ENCODE measurements at regions not wholly inside any gene's neighbourhood (a gene's known extent, or its start where the extent isn't known, plus 50 kb on each side); places are given as distances from the start of the nearest gene placed in this dataset.

DNA sequence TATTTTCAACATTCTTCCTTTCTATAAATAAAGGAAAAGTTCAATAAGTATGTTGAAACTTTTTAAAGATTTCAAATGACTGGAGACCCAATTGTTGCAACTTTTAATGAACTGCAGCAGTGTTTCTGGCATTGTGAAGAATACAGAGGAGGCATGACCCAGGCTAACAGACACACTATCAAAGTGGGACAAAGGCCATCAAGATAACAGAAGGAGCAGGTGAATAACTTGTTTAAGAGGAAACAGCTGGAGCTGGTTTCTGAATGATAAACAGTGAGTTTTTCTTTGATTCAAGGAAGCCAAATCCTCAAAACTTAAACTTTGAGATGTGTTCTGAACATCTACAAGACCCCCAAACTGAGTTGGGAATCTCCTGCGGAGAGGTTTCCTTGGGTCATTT lies 734.6 kb downstream of the TLR4 start:
- Histone ChIP-seq H3K4me1 (ENCODE audit: insufficient read depth, low read length, poor library complexity, severe bottlenecking) (no peaks in the 10 kb centered on the region), H3K27me3 (ENCODE audit: insufficient read depth, low read length, poor library complexity, severe bottlenecking) (no peaks in the 10 kb centered on the region), H4K20me1 (ENCODE audit: insufficient read depth, low read length, poor library complexity, severe bottlenecking) (no peaks in the 10 kb centered on the region), H3K9me3 (ENCODE audit: insufficient read depth, low read depth, low read length) (no peaks in the 10 kb centered on the region), H2AFZ (ENCODE audit: low read length) (no peak overlapping the region), H3K4me3 (ENCODE audit: low read length, poor library complexity, severe bottlenecking) (no peak overlapping the region), H3K4me2 (ENCODE audit: low read depth, low read length, poor library complexity, severe bottlenecking) (no peak overlapping the region), H3K79me2 (ENCODE audit: insufficient read depth, low read length) (no peaks in the 10 kb centered on the region), H3K9me2 (replicated peaks; ENCODE audit: low read depth, low read length) (no peaks in the 10 kb centered on the region), H3K9ac (ENCODE audit: low read depth, low read length, poor library complexity, severe bottlenecking) (no peak overlapping the region), H3F3A (ENCODE audit: low read depth) (no peaks in the 10 kb centered on the region), H3K36me3 (ENCODE audit: insufficient read depth, low read length) (no peaks in the 10 kb centered on the region)
- TF ChIP-seq, protein P1, sequence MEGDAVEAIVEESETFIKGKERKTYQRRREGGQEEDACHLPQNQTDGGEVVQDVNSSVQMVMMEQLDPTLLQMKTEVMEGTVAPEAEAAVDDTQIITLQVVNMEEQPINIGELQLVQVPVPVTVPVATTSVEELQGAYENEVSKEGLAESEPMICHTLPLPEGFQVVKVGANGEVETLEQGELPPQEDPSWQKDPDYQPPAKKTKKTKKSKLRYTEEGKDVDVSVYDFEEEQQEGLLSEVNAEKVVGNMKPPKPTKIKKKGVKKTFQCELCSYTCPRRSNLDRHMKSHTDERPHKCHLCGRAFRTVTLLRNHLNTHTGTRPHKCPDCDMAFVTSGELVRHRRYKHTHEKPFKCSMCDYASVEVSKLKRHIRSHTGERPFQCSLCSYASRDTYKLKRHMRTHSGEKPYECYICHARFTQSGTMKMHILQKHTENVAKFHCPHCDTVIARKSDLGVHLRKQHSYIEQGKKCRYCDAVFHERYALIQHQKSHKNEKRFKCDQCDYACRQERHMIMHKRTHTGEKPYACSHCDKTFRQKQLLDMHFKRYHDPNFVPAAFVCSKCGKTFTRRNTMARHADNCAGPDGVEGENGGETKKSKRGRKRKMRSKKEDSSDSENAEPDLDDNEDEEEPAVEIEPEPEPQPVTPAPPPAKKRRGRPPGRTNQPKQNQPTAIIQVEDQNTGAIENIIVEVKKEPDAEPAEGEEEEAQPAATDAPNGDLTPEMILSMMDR (conservative IDR thresholded peaks at IDR 0.05; ENCODE audit: low read length) = no peak
- TF ChIP-seq EZH2phosphoT487 (IDR thresholded peaks at IDR 0.05; ENCODE audit: borderline replicate concordance) = no peak

DNA sequence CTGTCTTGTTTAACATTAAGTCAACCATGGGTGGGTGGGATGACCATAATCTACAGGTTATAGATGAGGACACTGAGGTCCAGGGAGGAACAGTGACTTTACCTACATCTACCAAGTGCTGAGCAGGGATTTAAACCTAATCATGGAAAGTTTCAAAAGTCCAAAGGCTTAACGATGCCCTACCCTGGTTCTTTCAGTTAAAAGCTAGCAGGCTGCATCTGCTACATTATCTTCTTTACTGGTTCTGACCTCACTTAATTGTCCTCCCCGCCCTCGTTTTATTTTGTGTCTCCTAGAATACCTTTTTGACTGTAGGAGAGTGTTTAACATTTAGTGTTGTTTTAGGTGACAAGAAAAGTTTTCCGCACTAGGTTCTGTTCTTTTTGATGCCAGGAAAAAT lies 735.2 kb downstream of the TLR4 start:
- H3F3A ChIP-seq (ENCODE audit: low read depth) = no peaks in the 10 kb centered on the region
- no peaks in the 10 kb centered on the region for H4K20me1 ChIP-seq (ENCODE audit: insufficient read depth, low read length, poor library complexity, severe bottlenecking)
- no peak overlapping the region for H3K4me3 ChIP-seq (ENCODE audit: low read length, poor library complexity, severe bottlenecking)
- H3K9ac ChIP-seq (ENCODE audit: low read depth, low read length, poor library complexity, severe bottlenecking) = no peak overlapping the region
- H3K79me2 ChIP-seq (ENCODE audit: insufficient read depth, low read length) = no peaks in the 10 kb centered on the region
- no peaks in the 10 kb centered on the region for H3K9me2 ChIP-seq (replicated peaks; ENCODE audit: low read depth, low read length)
- H3K4me1 ChIP-seq (ENCODE audit: insufficient read depth, low read length, poor library complexity, severe bottlenecking) = no peaks in the 10 kb centered on the region
- no peaks in the 10 kb centered on the region for H3K36me3 ChIP-seq (ENCODE audit: insufficient read depth, low read length)
- no peaks in the 10 kb centered on the region for H3K27me3 ChIP-seq (ENCODE audit: insufficient read depth, low read length, poor library complexity, severe bottlenecking)
- no peak for TF ChIP-seq EZH2phosphoT487 (IDR thresholded peaks at IDR 0.05; ENCODE audit: borderline replicate concordance)
- TF ChIP-seq, protein P1 (conservative IDR thresholded peaks at IDR 0.05; ENCODE audit: low read length) = no peak
- H2AFZ ChIP-seq (ENCODE audit: low read length) = no peak overlapping the region
- no peak overlapping the region for H3K4me2 ChIP-seq (ENCODE audit: low read depth, low read length, poor library complexity, severe bottlenecking)
- no peaks in the 10 kb centered on the region for H3K9me3 ChIP-seq (ENCODE audit: insufficient read depth, low read depth, low read length)

DNA sequence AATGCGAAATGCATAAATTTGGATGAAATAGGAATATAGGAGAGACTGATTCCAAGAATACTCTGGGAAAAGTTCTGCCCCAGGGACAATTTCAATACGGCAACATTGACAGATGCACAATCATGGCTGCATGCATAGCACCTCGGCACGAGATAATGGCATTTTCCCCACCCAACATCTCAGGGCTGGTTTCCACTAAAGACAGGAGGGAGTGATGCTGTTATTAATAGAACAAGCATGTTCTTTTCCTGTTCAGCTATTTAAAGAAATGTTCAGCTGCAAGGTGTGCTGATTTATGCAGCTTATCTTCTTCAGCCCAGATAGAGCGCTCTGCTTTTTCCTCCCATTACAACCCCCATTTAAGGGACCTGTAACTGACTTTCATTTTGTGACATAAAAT lies 740.2 kb downstream of the TLR4 start:
- H3K27me3 ChIP-seq (ENCODE audit: insufficient read depth, low read length, poor library complexity, severe bottlenecking) = no peaks in the 10 kb centered on the region
- no peaks in the 10 kb centered on the region for H3K9me2 ChIP-seq (replicated peaks; ENCODE audit: low read depth, low read length)
- H3K4me1 ChIP-seq (ENCODE audit: insufficient read depth, low read length, poor library complexity, severe bottlenecking) = no peaks in the 10 kb centered on the region
- H3F3A ChIP-seq (ENCODE audit: low read depth) = no peaks in the 10 kb centered on the region
- H3K4me3 ChIP-seq (ENCODE audit: low read length, poor library complexity, severe bottlenecking) = no peak overlapping the region
- H4K20me1 ChIP-seq (ENCODE audit: insufficient read depth, low read length, poor library complexity, severe bottlenecking) = no peaks in the 10 kb centered on the region
- TF ChIP-seq EZH2phosphoT487 (IDR thresholded peaks at IDR 0.05; ENCODE audit: borderline replicate concordance) = no peak
- TF ChIP-seq, protein P1 (conservative IDR thresholded peaks at IDR 0.05; ENCODE audit: low read length) = no peak
- H2AFZ ChIP-seq (ENCODE audit: low read length) = no peak overlapping the region
- H3K4me2 ChIP-seq (ENCODE audit: low read depth, low read length, poor library complexity, severe bottlenecking) = no peak overlapping the region
- no peaks in the 10 kb centered on the region for H3K79me2 ChIP-seq (ENCODE audit: insufficient read depth, low read length)
- no peaks in the 10 kb centered on the region for H3K36me3 ChIP-seq (ENCODE audit: insufficient read depth, low read length)
- H3K9me3 ChIP-seq (ENCODE audit: insufficient read depth, low read depth, low read length) = no peaks in the 10 kb centered on the region
- H3K9ac ChIP-seq (ENCODE audit: low read depth, low read length, poor library complexity, severe bottlenecking) = no peak overlapping the region
